Gastrocnemius medialis (tissue), 4 donors: ENCODE measurements at regions not wholly inside any gene's neighbourhood (a gene's known extent, or its start where the extent isn't known, plus 50 kb on each side); places are given as distances from the start of the nearest gene placed in this dataset.

Experiments used
- ATAC-seq, 2 donors: fragments of 150-250 bp; one replicate each; pipeline ENCODE4 v1.9.1; 2016
- DNase-seq, 2 donors: peaks; one replicate each; pipeline ENCODE4 v3.0.0-alpha.2; 2019
- H3K27ac ChIP-seq, 4 donors: fragments of 200-600 bp; sonication (generic); 1 replicate in 1 of 4; 2 replicates in 3 of 4; pipeline ENCODE4 v1.5.1; 2016 to 2018; ENCODE audit warnings: mild to moderate bottlenecking in 2 of 4, moderate library complexity in 1 of 4
- H3K27me3 ChIP-seq, 3 donors: fragments of 200-600 bp; sonication (generic) in 2 of 3; 1 replicate in 1 of 3; 2 replicates in 2 of 3; pipeline versions ENCODE4 v1.5.1 to v1.6.0; 2016 to 2019; ENCODE audit warnings: mild to moderate bottlenecking in 1 of 3, moderate library complexity in 1 of 3
- H3K36me3 ChIP-seq, 2 donors: fragments of 200-600 bp; sonication (generic) in 1 of 2; one replicate each; pipeline ENCODE4 v1.5.1; 2017 to 2018
- H3K4me1 ChIP-seq, 2 donors: fragments of 200-600 bp; sonication (generic) in 1 of 2; one replicate each; pipeline ENCODE4 v1.5.1; 2016 to 2017; ENCODE audit warnings: mild to moderate bottlenecking in 2 of 2
- H3K4me3 ChIP-seq, 4 donors: fragments of 200-600 bp; sonication (generic) in 3 of 4; 1 replicate in 1 of 4; 2 replicates in 3 of 4; pipeline ENCODE4 v1.5.1; 2016 to 2019; ENCODE audit warnings: mild to moderate bottlenecking in 2 of 4
- H3K9me3 ChIP-seq, 3 donors: fragments of 200-600 bp; sonication (generic) in 2 of 3; 1 replicate in 1 of 3; 2 replicates in 2 of 3; pipeline ENCODE4 v1.5.1; 2016 to 2019
- CTCF ChIP-seq, 5 experiments: fragments of 450-650 bp in 3 of 5; fragments of 200-600 bp in 2 of 5; sonication (generic) in 2 of 5; IDR thresholded peaks in 4 of 5; conservative IDR thresholded peaks in 1 of 5; 1 replicate in 4 of 5; 2 replicates in 1 of 5; pipeline ENCODE4 v1.5.1; 2016 to 2019; ENCODE audit warnings: antibody characterized with exemption in 5 of 5, mild to moderate bottlenecking in 3 of 5, moderate library complexity in 3 of 5
- POLR2A ChIP-seq, 2 donors: fragments of 450-650 bp; IDR thresholded peaks; one replicate each; pipeline ENCODE4 v1.6.1; 2017; ENCODE audit warnings: antibody characterized with exemption in 2 of 2, mild to moderate bottlenecking in 2 of 2, moderate library complexity in 2 of 2
- in situ Hi-C, 4 donors: fragments of 200-750 bp; cut with MboI; loops; one replicate each; pipeline versions ENCODE4 v1.15.0 to v1.8.0; 2017; ENCODE audit warnings: low sequenced_read_pairs in 4 of 4
- intact Hi-C: fragments of 100-400 bp; cut with DNase I; formaldehyde crosslinking; loops from one replicate; pipeline ENCODE4 v1.15.1; 2023; ENCODE audit warnings: low total_unique reads

GRCh38 chr4:187135878-187136277 is 412.2 kb upstream of the FAT1 start:
- in situ Hi-C loops: no loop called here
- intact Hi-C loops: no loop called here
- no peak overlapping the region for H3K27ac ChIP-seq
- TF ChIP-seq POLR2A (IDR thresholded peaks at IDR 0.05): no peak
- no peak for TF ChIP-seq CTCF (IDR thresholded peaks at IDR 0.05 in 4 of 5, conservative IDR thresholded peaks at IDR 0.05 in 1 of 5)
- no peaks in the 10 kb centered on the region for H3K4me1 ChIP-seq
- DNase-seq (no peak), ATAC-seq (no peak)
- no peaks in the 10 kb centered on the region for H3K27me3 ChIP-seq
- no peaks in the 10 kb centered on the region for H3K9me3 ChIP-seq
- H3K4me3 ChIP-seq: no peak overlapping the region
- H3K36me3 ChIP-seq: no peaks in the 10 kb centered on the region

GRCh38 chr4:187139141-187139540 is 415.5 kb upstream of the FAT1 start:
- in situ Hi-C loops: no loop called here
- ATAC-seq: no peak

GRCh38 chr4:187141101-187141500 is 417.4 kb upstream of the FAT1 start:
- Histone ChIP-seq H3K27me3 (no peaks in the 10 kb centered on the region), H3K4me3 (no peak overlapping the region), H3K36me3 (no peaks in the 10 kb centered on the region), H3K9me3 (no peaks in the 10 kb centered on the region), H3K4me1 (no peaks in the 10 kb centered on the region), H3K27ac (no peak overlapping the region)
- no peak for TF ChIP-seq POLR2A (IDR thresholded peaks at IDR 0.05)
- TF ChIP-seq CTCF (IDR thresholded peaks at IDR 0.05 in 4 of 5, conservative IDR thresholded peaks at IDR 0.05 in 1 of 5): no peak
- intact Hi-C loops (no loop called here), in situ Hi-C loops (no loop called here)
- no peak for DNase-seq
- ATAC-seq: no peak

More at GRCh38 chr4:187139141-187139540, 415.5 kb upstream of the FAT1 start:
- DNase-seq: no peak
- Histone ChIP-seq H3K9me3 (no peaks in the 10 kb centered on the region), H3K27me3 (no peaks in the 10 kb centered on the region), H3K36me3 (no peaks in the 10 kb centered on the region), H3K27ac (no peak overlapping the region), H3K4me1 (no peaks in the 10 kb centered on the region), H3K4me3 (no peak overlapping the region)
- no peak for TF ChIP-seq CTCF (IDR thresholded peaks at IDR 0.05 in 4 of 5, conservative IDR thresholded peaks at IDR 0.05 in 1 of 5)
- no peak for TF ChIP-seq POLR2A (IDR thresholded peaks at IDR 0.05)
- intact Hi-C loops: no loop called here

- H3K27me3 ChIP-seq: no peaks in the 10 kb centered on the region
- no peaks in the 10 kb centered on the region for H3K9me3 ChIP-seq
- in situ Hi-C loops: no loop called here
- H3K4me1 ChIP-seq: no peaks in the 10 kb centered on the region
- no peaks in the 10 kb centered on the region for H3K36me3 ChIP-seq
- ATAC-seq (no peak), DNase-seq (no peak)
- no peak overlapping the region for H3K27ac ChIP-seq
- H3K4me3 ChIP-seq: no peak overlapping the region
- TF ChIP-seq POLR2A (IDR thresholded peaks at IDR 0.05) (no peak), CTCF (IDR thresholded peaks at IDR 0.05 in 4 of 5, conservative IDR thresholded peaks at IDR 0.05 in 1 of 5) (no peak)
- intact Hi-C loops: no loop called here
These were observed 425.7 kb upstream of the FAT1 start for GRCh38 chr4:187149229-187149945.
